A673 (cell line): ENCODE measurements at regions not wholly inside any gene's neighbourhood (a gene's known extent, or its start where the extent isn't known, plus 50 kb on each side); places are given as distances from the start of the nearest gene placed in this dataset.

Source experiments
- BruUV-seq: library from RNA; stranded (reverse); fragments of 400-500 nt; replicated peaks from 2 replicates; lab custom pipeline; 2021; lab: Mats Ljungman, UMichigan
- CTCF ChIA-PET: fragments of 300-600 bp; sonication (Branson Sonifier 250); formaldehyde crosslinking; loops from one replicate; lab custom pipeline; 2022; ENCODE audit warnings: antibody characterized with exemption; lab: Charles Lee
- POLR2A ChIA-PET: fragments of 300-600 bp; sonication (Branson Sonifier 250); formaldehyde crosslinking; loops from one replicate; lab custom pipeline; 2022; ENCODE audit warnings: antibody characterized with exemption; ENCODE audit not compliant: low non-redundant PET; lab: Charles Lee
- DNase-seq: peaks from one replicate; pipeline ENCODE4 v3.0.0-alpha.2; 2015; ENCODE audit warnings: low spot score
- H3K27ac ChIP-seq: fragments of 200-600 bp; sonication (generic); 2 replicates; pipeline ENCODE4 v1.5.1; 2016; ENCODE audit warnings: mixed run types, low read depth, mild to moderate bottlenecking, mixed read lengths, antibody characterized with exemption, low read length; ENCODE audit not compliant: poor library complexity, severe bottlenecking
- H3K27me3 ChIP-seq: fragments of 200-600 bp; sonication (generic); replicated peaks from 2 replicates; pipeline ENCODE4 v1.6.1; 2017; ENCODE audit warnings: mixed run types, low read depth, mild to moderate bottlenecking, mixed read lengths, antibody characterized with exemption, low read length; ENCODE audit not compliant: insufficient read depth, poor library complexity
- H3K36me3 ChIP-seq: fragments of 200-600 bp; sonication (generic); 2 replicates; pipeline ENCODE4 v1.6.1; 2016; ENCODE audit warnings: mixed run types, mild to moderate bottlenecking, mixed read lengths, antibody characterized with exemption, low read length; ENCODE audit not compliant: insufficient read depth, poor library complexity, severe bottlenecking
- H3K4me1 ChIP-seq: fragments of 200-600 bp; sonication (generic); 2 replicates; pipeline ENCODE4 v1.6.1; 2017; ENCODE audit warnings: mixed run types, mild to moderate bottlenecking, mixed read lengths, antibody characterized with exemption, low read length; ENCODE audit not compliant: insufficient read depth, poor library complexity, severe bottlenecking
- H3K4me3 ChIP-seq: fragments of 200-600 bp; sonication (generic); 2 replicates; pipeline ENCODE4 v1.5.1; 2016; ENCODE audit warnings: low read depth, mixed run types, mild to moderate bottlenecking, mixed read lengths, low read length; ENCODE audit not compliant: poor library complexity, severe bottlenecking
- H3K9me3 ChIP-seq: fragments of 200-600 bp; sonication (generic); 2 replicates; pipeline ENCODE4 v1.6.1; 2016; ENCODE audit warnings: mixed run types, low read depth, mild to moderate bottlenecking, mixed read lengths, antibody characterized with exemption, low read length; ENCODE audit not compliant: poor library complexity, severe bottlenecking
- EZH2 ChIP-seq: fragments of 200-600 bp; sonication (generic); IDR thresholded peaks from 2 replicates; pipeline ENCODE4 v1.6.1; 2017; ENCODE audit warnings: borderline replicate concordance, low read depth, mild to moderate bottlenecking, mixed read lengths, antibody characterized with exemption, low read length; ENCODE audit not compliant: poor library complexity, severe bottlenecking
- intact Hi-C: fragments of 100-400 bp; cut with micrococcal nuclease; formaldehyde crosslinking; loops from one replicate; pipeline ENCODE4 v1.10.0; 2022; ENCODE audit not compliant: unreplicated experiment
- TF ChIP-seq, protein P1 (sequence below): fragments of 300-800, 200-600 bp; sonication (generic); conservative IDR thresholded peaks from 2 replicates; pipeline ENCODE4 v1.5.1; 2017; ENCODE audit warnings: low read depth, mild to moderate bottlenecking, antibody characterized with exemption, low read length, moderate library complexity, mixed read lengths

DNA sequence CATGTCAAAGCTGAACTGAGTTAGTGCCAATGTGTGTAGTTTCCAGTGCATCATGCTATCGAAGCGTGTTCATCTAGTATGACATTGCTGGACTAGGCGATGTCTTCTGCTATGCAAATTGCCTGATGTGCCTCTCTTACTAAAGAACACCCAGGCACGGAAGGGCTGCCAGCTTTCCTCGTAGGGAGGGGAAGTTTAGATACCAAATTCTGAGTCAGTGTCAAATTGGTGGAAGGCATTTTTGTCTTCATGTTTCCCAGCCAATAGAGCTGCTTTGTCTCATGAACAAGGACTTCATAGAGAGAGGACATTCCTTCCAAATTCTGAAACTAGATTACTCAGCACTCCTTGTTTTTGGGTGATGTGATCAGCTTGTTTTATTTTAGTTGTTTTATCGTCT lies 320.1 kb downstream of the BTBD3 start:
- CTCF ChIA-PET: no interaction called here
- intact Hi-C loops: no loop called here

DNA sequence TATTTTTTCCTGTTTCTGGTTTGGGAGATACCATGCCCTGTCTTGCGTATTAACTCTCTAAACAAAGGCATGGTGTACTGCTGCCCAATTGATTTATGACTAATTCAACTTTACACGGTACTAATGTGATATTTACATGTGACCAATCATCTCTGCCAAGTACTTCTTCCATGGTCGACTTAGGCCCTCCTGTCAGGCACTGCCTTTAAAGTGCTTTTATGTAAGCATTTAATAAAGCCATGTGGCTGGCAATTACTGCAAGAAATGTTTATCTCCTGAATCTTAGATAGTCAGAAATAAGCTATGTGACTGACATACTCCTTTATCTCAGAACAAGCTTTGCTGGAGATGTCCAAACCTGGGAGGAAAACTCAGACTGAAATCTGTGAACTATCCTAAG lies 323.4 kb downstream of the BTBD3 start:
- no peak overlapping the region for H3K4me3 ChIP-seq
- H3K27ac ChIP-seq: no peak overlapping the region
- intact Hi-C loops: no loop called here
- no peaks in the 10 kb centered on the region for H3K36me3 ChIP-seq
- no peak for DNase-seq
- CTCF ChIA-PET: no interaction called here
- H3K4me1 ChIP-seq: no peaks in the 10 kb centered on the region
- BruUV-seq: no TSS peak
- no peaks in the 10 kb centered on the region for H3K9me3 ChIP-seq
- no peak for TF ChIP-seq EZH2
- TF ChIP-seq, protein P1, sequence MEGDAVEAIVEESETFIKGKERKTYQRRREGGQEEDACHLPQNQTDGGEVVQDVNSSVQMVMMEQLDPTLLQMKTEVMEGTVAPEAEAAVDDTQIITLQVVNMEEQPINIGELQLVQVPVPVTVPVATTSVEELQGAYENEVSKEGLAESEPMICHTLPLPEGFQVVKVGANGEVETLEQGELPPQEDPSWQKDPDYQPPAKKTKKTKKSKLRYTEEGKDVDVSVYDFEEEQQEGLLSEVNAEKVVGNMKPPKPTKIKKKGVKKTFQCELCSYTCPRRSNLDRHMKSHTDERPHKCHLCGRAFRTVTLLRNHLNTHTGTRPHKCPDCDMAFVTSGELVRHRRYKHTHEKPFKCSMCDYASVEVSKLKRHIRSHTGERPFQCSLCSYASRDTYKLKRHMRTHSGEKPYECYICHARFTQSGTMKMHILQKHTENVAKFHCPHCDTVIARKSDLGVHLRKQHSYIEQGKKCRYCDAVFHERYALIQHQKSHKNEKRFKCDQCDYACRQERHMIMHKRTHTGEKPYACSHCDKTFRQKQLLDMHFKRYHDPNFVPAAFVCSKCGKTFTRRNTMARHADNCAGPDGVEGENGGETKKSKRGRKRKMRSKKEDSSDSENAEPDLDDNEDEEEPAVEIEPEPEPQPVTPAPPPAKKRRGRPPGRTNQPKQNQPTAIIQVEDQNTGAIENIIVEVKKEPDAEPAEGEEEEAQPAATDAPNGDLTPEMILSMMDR: no peak
- no peaks in the 10 kb centered on the region for H3K27me3 ChIP-seq
- POLR2A ChIA-PET: no interaction called here

More for the DNA sequence above, 320.1 kb downstream of the BTBD3 start:
- BruUV-seq: no TSS peak
- no peaks in the 10 kb centered on the region for H3K4me1 ChIP-seq
- DNase-seq: no peak
- POLR2A ChIA-PET: no interaction called here
- H3K9me3 ChIP-seq: no peaks in the 10 kb centered on the region
- no peaks in the 10 kb centered on the region for H3K27me3 ChIP-seq
- TF ChIP-seq EZH2: no peak
- TF ChIP-seq, protein P1: no peak
- H3K36me3 ChIP-seq: no peaks in the 10 kb centered on the region
- H3K27ac ChIP-seq: no peak overlapping the region
- no peak overlapping the region for H3K4me3 ChIP-seq

DNA sequence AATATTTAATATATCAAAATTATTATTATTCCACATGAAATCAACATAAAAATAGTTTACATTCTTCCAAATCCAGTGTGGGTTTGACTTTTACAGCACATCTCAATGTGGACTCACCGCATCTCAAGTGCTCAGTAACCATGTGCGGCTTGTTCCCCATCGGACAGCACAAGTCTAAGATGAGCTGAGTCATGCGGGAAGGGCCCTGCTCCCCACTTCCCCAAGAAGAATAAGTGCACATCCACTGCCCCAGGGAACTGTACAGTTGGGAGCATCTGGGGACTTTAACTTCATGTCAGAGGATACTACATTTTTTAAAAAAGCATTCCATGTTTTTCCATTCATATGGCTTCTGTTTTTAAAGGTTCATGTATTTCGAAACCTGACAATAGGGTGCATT lies 325.6 kb downstream of the BTBD3 start:
- BruUV-seq: no TSS peak

More for the DNA sequence above, 325.6 kb downstream of the BTBD3 start:
- intact Hi-C loops: no loop called here
- TF ChIP-seq EZH2: no peak
- TF ChIP-seq, protein P1: no peak
- H3K27me3 ChIP-seq: no peaks in the 10 kb centered on the region
- H3K4me1 ChIP-seq: no peaks in the 10 kb centered on the region
- CTCF ChIA-PET: no interaction called here
- no peaks in the 10 kb centered on the region for H3K9me3 ChIP-seq
- H3K27ac ChIP-seq: no peak overlapping the region
- no peak overlapping the region for H3K4me3 ChIP-seq
- POLR2A ChIA-PET: no interaction called here
- H3K36me3 ChIP-seq: no peaks in the 10 kb centered on the region
- no peak for DNase-seq
